NCI-H345 treated with DMSO at 0.1 percent for 48 hours (cell line): ENCODE measurements at regions not wholly inside any gene's neighbourhood (a gene's known extent, or its start where the extent isn't known, plus 50 kb on each side); places are given as distances from the start of the nearest gene placed in this dataset.
A peak's percentile ranks its signal among the peaks of the same experiment; 100 is the strongest.

Experiments
- DNase-seq: peaks from one replicate; lab custom pipeline; 2025; ENCODE audit not compliant: unreplicated experiment; lab: John Stamatoyannopoulos, UW

DNA sequence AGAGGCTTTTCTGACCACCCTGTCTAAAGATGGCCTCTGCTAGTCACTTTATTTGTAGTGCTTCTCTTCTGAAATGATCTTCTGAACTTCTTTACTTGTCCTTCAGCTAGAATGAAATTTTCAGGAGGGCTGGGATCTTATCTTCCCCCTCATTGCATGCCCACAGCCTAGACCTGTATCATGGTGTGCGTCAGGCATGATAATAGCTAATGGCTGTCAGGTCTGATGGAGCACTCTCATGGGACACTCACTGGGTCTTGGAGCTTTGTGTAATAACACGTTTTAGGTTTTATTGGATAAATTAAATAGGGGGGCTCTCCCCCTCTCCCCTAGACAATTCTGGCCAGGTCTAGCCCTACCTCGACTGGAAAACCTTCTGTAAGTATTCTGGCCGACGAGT lies 97.1 kb upstream of the NRXN3 start:
- DNase-seq, result no peak

- DNase-seq, result no peak
Observed at GRCh38 chr14:78074561-78074960, 95.6 kb upstream of the NRXN3 start.

DNA sequence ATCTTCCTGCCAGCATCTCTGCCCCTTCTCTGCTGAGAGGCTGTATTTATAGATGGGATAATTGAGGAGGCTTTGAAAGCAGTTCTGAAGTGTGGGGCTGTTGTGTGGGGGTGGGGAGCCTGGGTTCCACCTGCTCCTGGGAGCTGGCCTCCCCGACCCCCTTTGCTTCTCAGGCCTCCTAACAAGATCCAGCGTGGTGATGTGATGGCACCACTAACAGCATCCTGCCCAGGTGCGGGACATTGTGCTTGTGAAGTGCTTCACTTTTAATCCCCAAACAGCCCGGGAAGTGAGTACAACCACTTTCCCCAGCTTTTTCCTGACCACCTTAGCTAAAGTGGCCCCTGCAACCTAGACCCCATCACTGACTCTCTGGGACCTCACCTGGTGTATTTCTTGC lies 95.1 kb upstream of the NRXN3 start:
- peak; percentile 37 for DNase-seq

- DNase-seq, result peak; percentile 20
Observed at GRCh38 chr14:78075555-78076277, 94.5 kb upstream of the NRXN3 start.

GRCh38 chr14:78081245-78081644 lies 88.9 kb upstream of the NRXN3 start:
- peak; percentile 34 for DNase-seq

DNA sequence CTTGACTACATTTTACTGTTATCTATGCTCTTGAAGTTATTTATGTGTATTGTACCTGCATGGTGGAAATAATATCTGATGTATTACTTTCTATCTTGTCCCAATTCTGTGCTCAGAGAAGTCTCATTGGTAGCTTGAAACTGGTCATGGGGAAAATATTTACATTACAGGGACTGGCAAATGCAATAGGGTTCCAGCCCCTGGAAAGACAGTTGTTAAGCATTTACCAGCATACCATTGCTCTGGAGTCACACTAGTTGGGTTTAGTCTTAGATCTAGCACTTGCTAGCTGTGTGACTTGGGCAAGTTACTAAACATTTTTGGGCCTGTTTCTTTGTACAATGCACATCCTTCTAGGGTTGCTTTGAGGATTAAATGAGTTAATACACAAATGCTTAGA lies 86.3 kb upstream of the NRXN3 start:
- DNase-seq, result no peak

DNA sequence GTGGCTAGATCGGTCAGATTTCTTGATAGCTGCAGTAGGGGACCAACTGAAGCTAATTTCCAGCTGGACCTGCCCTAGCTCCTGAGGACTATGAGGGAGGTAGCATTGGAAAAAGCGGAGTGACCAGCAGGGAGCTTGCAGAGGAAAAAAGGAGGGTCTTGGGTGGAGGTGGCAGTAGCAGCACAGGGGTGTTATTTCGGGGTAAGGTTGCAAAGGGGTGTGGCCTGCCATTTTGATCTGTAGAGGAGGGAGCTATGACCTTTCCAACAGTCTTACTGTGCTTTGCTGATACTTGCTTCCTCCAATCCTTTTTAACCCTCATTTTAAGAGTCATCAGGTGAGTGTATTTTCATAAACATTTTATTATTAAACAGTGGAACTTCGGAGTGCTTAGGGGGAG lies 83.8 kb upstream of the NRXN3 start:
- DNase-seq, result no peak

DNA sequence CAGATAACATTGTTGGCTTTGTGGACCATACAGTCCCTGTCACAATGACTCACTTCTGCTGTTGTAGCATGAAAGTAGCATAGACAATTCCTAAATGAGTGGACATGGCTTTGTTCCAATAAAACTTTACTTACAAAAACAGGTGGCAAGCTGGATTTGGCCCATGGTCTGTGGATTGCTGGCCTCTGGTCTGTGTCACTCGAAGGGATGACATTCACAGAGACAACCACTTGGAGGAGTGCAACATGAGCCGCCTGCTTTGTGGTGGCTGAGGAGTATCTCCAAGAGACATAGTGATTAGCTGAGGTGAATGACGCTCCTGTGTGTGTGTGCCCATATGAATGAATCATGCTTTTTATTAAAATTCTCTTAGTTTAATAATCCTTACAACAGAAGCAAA lies 81.3 kb upstream of the NRXN3 start:
- no peak for DNase-seq

DNA sequence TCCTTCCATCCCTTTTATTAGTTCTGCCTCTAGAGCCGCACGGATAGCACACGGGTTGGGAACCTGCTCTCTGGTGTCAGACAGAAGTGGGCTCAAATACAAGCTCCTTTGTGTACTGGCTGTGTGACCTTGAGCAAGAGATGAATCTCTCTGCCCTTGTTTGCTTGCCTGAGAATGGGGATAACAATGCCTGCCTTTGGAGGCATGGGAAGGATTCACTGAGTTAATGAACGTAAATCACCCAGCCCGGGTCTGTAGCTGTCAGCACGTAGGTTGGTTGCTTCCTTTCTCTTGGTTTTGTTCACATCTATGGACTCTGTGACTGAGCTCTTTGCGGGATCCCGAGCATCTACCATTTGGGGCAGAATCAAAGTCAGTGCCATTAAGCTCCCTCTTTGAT lies 79.3 kb upstream of the NRXN3 start:
- DNase-seq, result no peak

GRCh38 chr14:78091361-78091760 lies 78.8 kb upstream of the NRXN3 start:
- DNase-seq, result no peak

DNA sequence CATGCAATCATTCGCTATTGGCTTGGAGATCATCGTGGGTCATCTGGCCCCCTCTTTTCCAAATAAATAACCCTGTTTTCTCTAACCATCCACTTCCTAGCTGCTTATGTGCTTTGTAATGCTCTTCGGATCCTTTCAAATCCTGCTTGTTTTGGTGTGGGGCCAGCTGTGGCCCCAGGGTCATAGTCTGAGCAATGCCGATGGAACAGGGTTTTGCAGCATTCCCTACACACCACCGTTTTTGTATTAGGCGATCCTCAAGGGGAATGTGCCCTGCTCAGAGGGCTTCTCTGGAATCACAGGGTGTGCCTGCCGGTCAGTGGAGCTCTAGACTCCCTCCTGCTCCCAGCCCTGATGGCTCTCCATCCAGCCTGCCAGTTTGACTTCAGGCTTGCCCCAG lies 78.1 kb upstream of the NRXN3 start:
- DNase-seq, result no peak

- peak; percentile 60 for DNase-seq
Observed at GRCh38 chr14:78103271-78103670, 66.9 kb upstream of the NRXN3 start.

GRCh38 chr14:78104160-78104559 lies 66.0 kb upstream of the NRXN3 start:
- DNase-seq, result no peak

GRCh38 chr14:78104655-78105054 lies 65.5 kb upstream of the NRXN3 start:
- no peak for DNase-seq

DNA sequence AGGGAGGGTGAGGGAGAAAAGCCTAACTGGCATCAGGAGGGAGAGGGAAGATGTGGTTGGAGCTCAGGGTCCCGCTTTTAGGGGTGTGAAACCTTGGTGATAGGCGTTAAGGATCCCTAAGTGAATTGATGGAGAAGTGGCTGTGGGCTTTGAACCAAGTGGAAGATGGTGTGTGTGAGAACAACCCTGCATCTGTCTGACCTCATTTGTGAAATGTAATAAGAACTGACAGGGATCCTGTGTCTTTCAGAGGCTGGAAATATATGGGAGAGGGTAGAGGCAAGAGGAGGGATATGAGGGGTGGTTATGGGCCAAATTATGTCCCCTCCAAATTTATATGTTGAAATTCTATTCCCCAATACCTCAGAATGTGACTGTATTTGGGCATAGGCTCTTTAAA lies 63.8 kb upstream of the NRXN3 start:
- no peak for DNase-seq

GRCh38 chr14:78107166-78107565 lies 63.0 kb upstream of the NRXN3 start:
- no peak for DNase-seq

GRCh38 chr14:78119440-78119839 lies 50.7 kb upstream of the NRXN3 start:
- DNase-seq, result no peak
